LNCaP clone FGC (cell line): ENCODE measurements at regions not wholly inside any gene's neighbourhood (a gene's known extent, or its start where the extent isn't known, plus 50 kb on each side); places are given as distances from the start of the nearest gene placed in this dataset.
"Not testable (repeated sequence)": the region's sequence is repeated elsewhere in the genome, so short reads cannot be mapped to it uniquely, and the experiment has no call there.

ENCODE experiments used
- DNase-seq: peaks from one replicate; pipeline ENCODE4 v3.0.0-alpha.2; 2011; ENCODE audit warnings: low read depth
- H3K4me3 ChIP-seq: 2 replicates; pipeline ENCODE4 v1.5.1; 2011; ENCODE audit warnings: mild to moderate bottlenecking, low read depth, low read length, control low read depth
- CTCF ChIP-seq: IDR thresholded peaks from 2 replicates; pipeline ENCODE4 v1.5.1; 2012; ENCODE audit warnings: mild to moderate bottlenecking; ENCODE audit not compliant: control insufficient read depth, insufficient read depth; ENCODE audit errors: extremely low read depth

GRCh38 chr13:97544031-97544765 lies 110.2 kb downstream of the RAP2A start:
- DNase-seq: no peak
- H3K4me3 ChIP-seq: no peak overlapping the region
- TF ChIP-seq CTCF: no peak

- not testable (repeated sequence) for DNase-seq, H3K4me3 ChIP-seq
Observed at GRCh38 chr13:97544971-97545499, 111.1 kb downstream of the RAP2A start.

DNA sequence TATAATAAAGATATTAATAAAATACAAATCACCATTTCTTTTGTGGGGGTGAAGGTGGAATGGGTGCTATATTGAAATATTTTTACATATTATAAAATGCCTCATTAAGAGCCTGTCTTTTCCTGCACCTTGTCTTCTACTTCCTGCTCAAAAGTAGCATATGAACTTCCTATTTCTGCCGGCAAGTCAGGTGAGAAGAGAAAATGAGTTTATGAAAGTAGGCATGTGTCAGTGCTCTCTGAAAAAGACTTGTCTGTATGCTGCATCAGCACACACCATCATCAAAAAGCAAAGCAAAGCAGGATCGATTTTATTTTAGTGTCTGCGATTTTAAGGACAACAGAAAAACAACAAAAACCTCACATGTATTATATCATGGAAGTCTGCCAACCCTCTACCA lies 114.2 kb downstream of the RAP2A start:
- no peak for TF ChIP-seq CTCF
- no peak for DNase-seq
- no peak overlapping the region for H3K4me3 ChIP-seq

DNA sequence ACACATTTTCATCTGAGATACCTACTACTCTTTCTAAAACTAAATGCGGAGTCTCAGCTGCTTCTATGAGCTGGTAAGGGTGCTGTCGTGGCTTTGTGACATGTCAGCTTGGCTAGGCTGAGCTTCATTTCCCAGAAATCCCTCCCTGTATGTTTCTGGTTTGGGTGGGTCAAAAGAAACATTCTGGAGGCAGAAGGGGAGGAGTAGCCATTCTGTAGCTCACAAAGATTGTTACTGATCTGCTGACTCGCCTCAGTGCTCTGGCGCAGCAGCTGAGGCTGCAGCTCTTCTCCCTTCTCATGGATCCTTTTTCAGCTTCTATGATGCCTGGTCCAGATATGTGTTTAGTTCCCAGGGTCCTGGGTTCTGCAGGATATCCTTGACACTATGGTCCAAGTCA lies 114.7 kb downstream of the RAP2A start:
- DNase-seq: no peak
- no peak for TF ChIP-seq CTCF
- H3K4me3 ChIP-seq: no peak overlapping the region

- DNase-seq: no peak
- no peak overlapping the region for H3K4me3 ChIP-seq
- TF ChIP-seq CTCF: no peak
Observed at GRCh38 chr13:97549201-97549600, 115.2 kb downstream of the RAP2A start.

DNA sequence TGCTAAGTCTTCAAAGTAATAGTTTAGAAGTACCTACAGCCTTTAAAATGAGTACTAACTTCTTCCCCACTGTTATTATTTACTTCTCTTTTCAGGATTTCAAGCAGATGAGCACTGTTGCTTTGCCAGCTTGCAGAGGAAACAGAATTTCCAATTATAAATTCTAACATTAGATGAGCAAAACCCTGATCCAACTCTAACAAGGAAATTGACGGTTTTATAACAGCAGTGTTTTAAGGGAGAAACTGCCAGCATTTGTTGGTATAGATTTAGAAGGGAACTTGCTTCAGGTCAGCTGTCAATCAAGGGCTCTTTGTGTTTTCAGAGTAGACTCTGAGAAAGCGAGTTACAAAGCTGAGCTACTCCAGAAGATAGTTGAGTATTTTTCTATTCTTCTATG lies 120.5 kb downstream of the RAP2A start:
- TF ChIP-seq CTCF: no peak
- H3K4me3 ChIP-seq: no peak overlapping the region
- no peak for DNase-seq

DNA sequence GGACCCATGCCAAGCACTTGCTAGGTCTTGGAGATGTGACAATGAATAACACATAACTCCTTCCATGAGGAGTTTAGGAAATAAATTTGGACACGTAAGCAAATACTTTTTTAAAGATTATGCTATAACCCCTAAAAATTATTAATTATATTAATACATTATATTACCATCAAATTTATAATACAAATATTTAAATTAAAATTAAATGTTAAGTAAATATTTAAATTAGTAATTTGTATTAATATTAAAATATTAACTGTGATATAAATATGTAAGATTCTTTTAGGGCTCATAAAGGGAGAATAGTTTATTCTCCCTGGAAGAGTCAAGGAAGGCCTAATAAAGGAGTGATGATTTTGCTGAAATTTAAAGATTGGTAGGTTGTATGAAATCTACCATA lies 121.1 kb downstream of the RAP2A start:
- H3K4me3 ChIP-seq: no peak overlapping the region
- DNase-seq: no peak
- TF ChIP-seq CTCF: no peak
